ENCODE measurements at regions not wholly inside any gene's neighbourhood (a gene's known extent, or its start where the extent isn't known, plus 50 kb on each side); places are given as distances from the start of the nearest gene placed in this dataset.
"Not testable (repeated sequence)": the region's sequence is repeated elsewhere in the genome, so short reads cannot be mapped to it uniquely, and the experiment has no call there.

DNA sequence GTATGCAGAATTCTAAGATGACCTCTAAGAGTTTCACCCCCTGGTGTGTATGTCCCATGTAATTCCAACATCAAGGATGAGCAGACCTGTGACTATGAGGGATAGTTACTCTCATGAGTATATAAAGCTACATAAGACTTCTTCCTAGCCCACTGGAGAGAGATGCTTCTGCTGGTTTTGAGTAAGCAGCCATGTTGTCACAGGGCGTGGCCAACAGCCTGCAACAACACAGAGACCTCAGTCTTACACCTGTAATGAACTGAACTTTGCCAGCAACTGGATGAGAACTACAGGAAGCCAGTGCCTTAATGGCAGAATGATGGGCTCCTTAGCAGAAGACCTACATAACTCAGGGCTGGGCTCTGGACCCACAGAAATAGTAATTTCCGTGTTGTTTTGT, 120.9 kb downstream of the GOLGA6L6 start:
- TF ChIP-seq EP300, POLR2A (IDR thresholded peaks at IDR 0.05): not testable (repeated sequence)

All from upper lobe of left lung (tissue), 4 donors.